NB4 (cell line): ENCODE measurements at regions not wholly inside any gene's neighbourhood (a gene's known extent, or its start where the extent isn't known, plus 50 kb on each side); places are given as distances from the start of the nearest gene placed in this dataset.

Source experiments
- CTCF ChIP-seq: IDR thresholded peaks from one replicate; pipeline ENCODE4 v1.5.1; 2012; ENCODE audit warnings: low read depth, low read length
- POLR2A ChIP-seq: IDR thresholded peaks from 2 replicates; pipeline ENCODE4 v1.6.1; 2011; ENCODE audit warnings: mild to moderate bottlenecking; ENCODE audit not compliant: insufficient read length; ENCODE audit errors: extremely low read depth

GRCh38 chr13:55106509-55106908 is 2034.2 kb upstream of the PRR20A start:
- TF ChIP-seq CTCF (no peak), POLR2A (no peak)
